CD4-positive, alpha-beta T cell (primary cell): ENCODE measurements at regions not wholly inside any gene's neighbourhood (a gene's known extent, or its start where the extent isn't known, plus 50 kb on each side); places are given as distances from the start of the nearest gene placed in this dataset.

Experiments used
- ATAC-seq: fragments of 200-7000 bp; cut with Tn5 transposase; one replicate; pipeline ENCODE4 v1.10.0; 2022; ENCODE audit warnings: mild to moderate bottlenecking; ENCODE audit not compliant: poor library complexity
- CTCF ChIA-PET: fragments of 350-600 bp; sonication (Branson Sonifier 250); formaldehyde crosslinking; loops from one replicate; lab custom pipeline; 2021; ENCODE audit warnings: antibody characterized with exemption, inconsistent platforms; lab: Charles Lee
- POLR2A ChIA-PET: fragments of 350-600 bp; sonication (Branson Sonifier 250); formaldehyde crosslinking; loops from one replicate; lab custom pipeline; 2021; ENCODE audit warnings: antibody characterized with exemption, inconsistent platforms; lab: Charles Lee
- DNase-seq, 14 experiments: peaks; one replicate each; pipeline ENCODE4 v3.0.0-alpha.2; 2013 to 2020; ENCODE audit warnings: mixed read lengths in 2 of 14
- H3K27ac ChIP-seq, 2 donors: one replicate each; pipeline versions ENCODE4 v1.5.1 to v1.7.0; 2013; ENCODE audit warnings: low read length in 2 of 2, low read depth in 1 of 2, mild to moderate bottlenecking in 1 of 2
- H3K27me3 ChIP-seq, 2 experiments: 1 replicate in 1 of 2; 2 replicates in 1 of 2; pipeline versions ENCODE4 v1.6.1 to v1.7.0; 2013; ENCODE audit warnings: low read length in 2 of 2, control low read depth in 1 of 2, mild to moderate bottlenecking in 1 of 2, moderate library complexity in 1 of 2; ENCODE audit not compliant: insufficient read depth in 2 of 2, control insufficient read depth in 1 of 2
- H3K36me3 ChIP-seq: one replicate; pipeline ENCODE4 v1.6.1; 2013; ENCODE audit warnings: low read length, control low read depth; ENCODE audit not compliant: insufficient read depth
- H3K4me1 ChIP-seq: one replicate; pipeline ENCODE4 v1.6.1; 2013; ENCODE audit warnings: low read length, control low read depth; ENCODE audit not compliant: insufficient read depth
- H3K4me3 ChIP-seq: one replicate; pipeline ENCODE4 v1.5.1; 2013; ENCODE audit warnings: mild to moderate bottlenecking, low read length, moderate library complexity
- H3K9me3 ChIP-seq, 2 experiments: 1 replicate in 1 of 2; 2 replicates in 1 of 2; pipeline versions ENCODE4 v1.6.1 to v1.7.0; 2013; ENCODE audit warnings: low read length in 2 of 2, mild to moderate bottlenecking in 2 of 2, control low read depth in 1 of 2, moderate library complexity in 1 of 2; ENCODE audit not compliant: control insufficient read depth in 1 of 2, insufficient read depth in 1 of 2
- H3K27ac Mint-ChIP-seq: one replicate; pipeline ENCODE4 v1.8.0; 2020; ENCODE audit warnings: mixed read lengths
- H3K27me3 Mint-ChIP-seq: one replicate; pipeline ENCODE4 v1.8.0; 2021; ENCODE audit warnings: mixed read lengths
- H3K36me3 Mint-ChIP-seq: one replicate; pipeline ENCODE4 v1.8.0; 2021; ENCODE audit warnings: low read depth, mixed read lengths
- H3K4me1 Mint-ChIP-seq: one replicate; pipeline ENCODE4 v1.8.0; 2021; ENCODE audit warnings: low read depth, mixed read lengths
- H3K4me3 Mint-ChIP-seq: one replicate; pipeline ENCODE4 v1.8.0; 2020; ENCODE audit warnings: mild to moderate bottlenecking, mixed read lengths
- H3K9me3 Mint-ChIP-seq: one replicate; pipeline ENCODE4 v1.8.0; 2020; ENCODE audit warnings: mixed read lengths
- intact Hi-C, 2 experiments: fragments of 100-400 bp; cut with DNase I in 1 of 2; cut with micrococcal nuclease in 1 of 2; formaldehyde crosslinking; loops; one replicate each; pipeline versions ENCODE4 v1.15.1 to v1.9.0; 2023 to 2025; cut with DNase I, micrococcal nuclease
- TF ChIP-seq, protein P1 (sequence below): fragments of 200-600 bp; IDR thresholded peaks from one replicate; pipeline ENCODE4 v1.8.0; 2022; ENCODE audit warnings: antibody characterized with exemption, mild to moderate bottlenecking

DNA sequence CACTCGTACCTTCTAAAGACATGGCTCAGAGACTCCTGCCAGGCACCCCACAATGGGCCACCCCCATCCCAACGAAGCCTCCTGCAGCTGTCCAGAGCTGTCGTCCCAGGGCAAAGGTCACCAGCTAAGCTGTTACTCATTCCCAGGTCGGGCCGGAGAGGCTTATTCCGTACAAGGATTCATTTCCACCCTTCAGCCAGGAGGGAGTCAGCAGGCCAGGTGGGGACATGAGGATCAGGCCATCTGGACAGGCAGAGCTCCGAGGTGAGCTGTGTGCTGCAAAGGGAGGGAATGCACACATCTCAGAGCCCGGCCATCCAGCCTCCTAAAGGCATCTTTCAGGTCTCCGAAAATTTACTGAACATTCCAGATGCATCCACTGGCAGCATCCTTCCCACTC, 63.9 kb upstream of the NANOS1 start:
- ATAC-seq (no peak), DNase-seq (no peak)
- no peak overlapping the region for H3K4me3 Mint-ChIP-seq
- H3K9me3 ChIP-seq: no peaks in the 10 kb centered on the region
- TF ChIP-seq, protein P1, sequence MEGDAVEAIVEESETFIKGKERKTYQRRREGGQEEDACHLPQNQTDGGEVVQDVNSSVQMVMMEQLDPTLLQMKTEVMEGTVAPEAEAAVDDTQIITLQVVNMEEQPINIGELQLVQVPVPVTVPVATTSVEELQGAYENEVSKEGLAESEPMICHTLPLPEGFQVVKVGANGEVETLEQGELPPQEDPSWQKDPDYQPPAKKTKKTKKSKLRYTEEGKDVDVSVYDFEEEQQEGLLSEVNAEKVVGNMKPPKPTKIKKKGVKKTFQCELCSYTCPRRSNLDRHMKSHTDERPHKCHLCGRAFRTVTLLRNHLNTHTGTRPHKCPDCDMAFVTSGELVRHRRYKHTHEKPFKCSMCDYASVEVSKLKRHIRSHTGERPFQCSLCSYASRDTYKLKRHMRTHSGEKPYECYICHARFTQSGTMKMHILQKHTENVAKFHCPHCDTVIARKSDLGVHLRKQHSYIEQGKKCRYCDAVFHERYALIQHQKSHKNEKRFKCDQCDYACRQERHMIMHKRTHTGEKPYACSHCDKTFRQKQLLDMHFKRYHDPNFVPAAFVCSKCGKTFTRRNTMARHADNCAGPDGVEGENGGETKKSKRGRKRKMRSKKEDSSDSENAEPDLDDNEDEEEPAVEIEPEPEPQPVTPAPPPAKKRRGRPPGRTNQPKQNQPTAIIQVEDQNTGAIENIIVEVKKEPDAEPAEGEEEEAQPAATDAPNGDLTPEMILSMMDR: no peak
- no peaks in the 10 kb centered on the region for H3K36me3 Mint-ChIP-seq
- intact Hi-C loops: no loop called here
- H3K4me1 Mint-ChIP-seq: no peaks in the 10 kb centered on the region
- no peak overlapping the region for H3K27ac Mint-ChIP-seq
- no peak overlapping the region for H3K27ac ChIP-seq
- CTCF ChIA-PET: no interaction called here
- H3K27me3 Mint-ChIP-seq: peaks cover 34% of the 10 kb centered on the region
- H3K9me3 Mint-ChIP-seq: no peaks in the 10 kb centered on the region
- no peaks in the 10 kb centered on the region for H3K36me3 ChIP-seq
- H3K4me3 ChIP-seq: no peak overlapping the region
- POLR2A ChIA-PET: no interaction called here
- no peaks in the 10 kb centered on the region for H3K4me1 ChIP-seq
- peaks cover 5 to 13% of the 10 kb centered on the region in 2 experiments for H3K27me3 ChIP-seq

DNA sequence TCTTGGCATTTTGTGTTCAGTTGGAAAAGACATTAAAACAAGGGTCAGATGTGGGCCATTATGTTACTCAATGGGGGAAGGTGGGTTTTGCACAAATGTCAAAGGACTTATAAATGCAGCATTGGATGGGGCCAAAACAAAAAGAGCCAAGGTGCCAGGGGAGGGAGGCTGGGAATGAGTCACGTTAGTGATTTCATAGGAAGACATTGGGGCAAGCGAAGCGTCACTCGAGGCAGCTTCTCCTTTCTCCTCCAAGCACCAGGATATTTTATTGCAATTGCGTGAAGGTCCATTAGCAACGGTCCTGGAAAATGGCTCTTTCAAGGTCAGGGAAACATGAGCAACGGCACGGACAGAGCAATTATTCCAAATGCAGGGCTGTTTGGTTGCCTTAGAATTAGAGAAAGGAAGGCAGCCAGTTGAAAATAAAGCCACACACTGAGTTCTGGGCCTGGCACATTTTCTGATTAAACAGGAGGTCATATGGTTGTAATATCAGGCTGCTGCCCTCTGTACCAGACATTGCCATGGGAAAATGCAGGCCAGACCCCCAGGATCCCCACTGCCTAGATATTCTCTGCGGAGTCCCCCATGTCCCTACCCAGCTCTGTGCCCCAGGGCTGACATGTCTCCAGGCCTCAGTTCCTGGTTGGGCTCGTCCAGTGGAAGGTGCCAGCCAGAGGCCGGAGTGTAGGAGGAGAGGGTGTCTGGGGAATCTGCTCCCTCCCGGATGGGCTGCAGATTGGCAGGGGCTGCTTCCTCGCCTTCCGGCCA, 63.3 kb upstream of the NANOS1 start:
- Histone ChIP-seq H3K4me1 (no peaks in the 10 kb centered on the region), H3K9me3 (no peaks in the 10 kb centered on the region), H3K27me3 (peaks cover 5 to 13% of the 10 kb centered on the region in 2 experiments), H3K4me3 (no peak overlapping the region), H3K27ac (no peak overlapping the region), H3K36me3 (no peaks in the 10 kb centered on the region)
- Mint-ChIP-seq H3K36me3 (no peaks in the 10 kb centered on the region), H3K9me3 (no peaks in the 10 kb centered on the region), H3K27ac (no peak overlapping the region), H3K4me3 (no peak overlapping the region), H3K27me3 (peaks cover 37% of the 10 kb centered on the region), H3K4me1 (no peaks in the 10 kb centered on the region)
- TF ChIP-seq, protein P1: no peak
- CTCF ChIA-PET: no interaction called here
- no peak for DNase-seq
- intact Hi-C loops: no loop called here
- POLR2A ChIA-PET: no interaction called here
- ATAC-seq: no peak

DNA sequence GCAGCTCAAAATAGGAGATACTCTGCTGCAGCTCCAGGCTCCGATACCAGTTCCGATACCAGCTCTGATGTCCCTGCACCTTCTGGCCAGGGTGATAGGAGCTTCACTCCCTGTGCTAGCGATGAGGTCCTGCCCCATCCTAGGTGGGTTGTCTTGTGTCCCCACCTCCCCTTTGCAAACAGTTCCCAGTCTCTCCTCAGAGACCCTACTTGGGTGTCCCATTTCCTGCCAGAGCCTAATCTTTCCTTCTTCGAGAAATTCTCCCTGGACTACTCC, 62.7 kb upstream of the NANOS1 start:
- POLR2A ChIA-PET: no interaction called here
- H3K9me3 ChIP-seq: no peaks in the 10 kb centered on the region
- no peaks in the 10 kb centered on the region for H3K36me3 Mint-ChIP-seq
- CTCF ChIA-PET: no interaction called here
- H3K4me3 ChIP-seq: no peak overlapping the region
- DNase-seq (no peak), ATAC-seq (no peak)
- H3K4me1 Mint-ChIP-seq: no peaks in the 10 kb centered on the region
- no peaks in the 10 kb centered on the region for H3K9me3 Mint-ChIP-seq
- TF ChIP-seq, protein P1: no peak
- H3K4me1 ChIP-seq: no peaks in the 10 kb centered on the region
- H3K27ac Mint-ChIP-seq: no peak overlapping the region
- intact Hi-C loops: no loop called here
- no peaks in the 10 kb centered on the region for H3K36me3 ChIP-seq
- no peak overlapping the region for H3K4me3 Mint-ChIP-seq
- no peak overlapping the region for H3K27ac ChIP-seq
- peaks cover 5 to 13% of the 10 kb centered on the region in 2 experiments for H3K27me3 ChIP-seq
- H3K27me3 Mint-ChIP-seq: peaks cover 38% of the 10 kb centered on the region
